Coronary artery (tissue), 2 donors: ENCODE measurements at regions not wholly inside any gene's neighbourhood (a gene's known extent, or its start where the extent isn't known, plus 50 kb on each side); places are given as distances from the start of the nearest gene placed in this dataset.

ENCODE experiments used
- DNase-seq: peaks from one replicate; pipeline ENCODE4 v3.0.0-alpha.2; 2017; ENCODE audit warnings: low spot score
- H3K27ac ChIP-seq, 2 donors: fragments of 200-600 bp; sonication (generic); one replicate each; pipeline ENCODE4 v1.5.1; 2016 to 2019
- H3K4me3 ChIP-seq: fragments of 200-600 bp; sonication (generic); 2 replicates; pipeline ENCODE4 v1.5.1; 2016; ENCODE audit warnings: mild to moderate bottlenecking, moderate library complexity
- TF ChIP-seq, protein P1 (sequence below): fragments of 200-600 bp; sonication (generic); IDR thresholded peaks from one replicate; pipeline ENCODE4 v1.5.1; 2019; ENCODE audit warnings: antibody characterized with exemption

DNA sequence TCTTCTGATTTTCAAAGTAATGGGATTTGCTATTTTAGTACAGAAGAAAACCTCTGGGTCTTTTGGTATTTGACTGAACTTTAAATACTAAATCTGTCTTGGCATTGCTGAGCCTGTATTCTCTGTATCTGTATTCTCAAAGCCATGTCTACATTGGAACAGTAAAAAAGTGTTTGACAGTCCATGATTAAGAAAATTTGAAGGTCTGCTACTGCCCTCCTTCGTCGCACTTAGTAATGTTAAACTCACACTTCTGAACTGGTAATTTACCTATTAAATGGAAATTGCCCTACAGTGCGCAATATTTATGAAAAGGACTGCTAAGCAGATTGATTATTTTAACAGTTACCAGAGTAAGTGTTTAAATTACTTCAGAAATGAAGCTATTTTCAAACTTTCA lies 165.7 kb upstream of the SMC2 start:
- Histone ChIP-seq H3K4me3 (no peak overlapping the region), H3K27ac (no peak overlapping the region)
- TF ChIP-seq, protein P1, sequence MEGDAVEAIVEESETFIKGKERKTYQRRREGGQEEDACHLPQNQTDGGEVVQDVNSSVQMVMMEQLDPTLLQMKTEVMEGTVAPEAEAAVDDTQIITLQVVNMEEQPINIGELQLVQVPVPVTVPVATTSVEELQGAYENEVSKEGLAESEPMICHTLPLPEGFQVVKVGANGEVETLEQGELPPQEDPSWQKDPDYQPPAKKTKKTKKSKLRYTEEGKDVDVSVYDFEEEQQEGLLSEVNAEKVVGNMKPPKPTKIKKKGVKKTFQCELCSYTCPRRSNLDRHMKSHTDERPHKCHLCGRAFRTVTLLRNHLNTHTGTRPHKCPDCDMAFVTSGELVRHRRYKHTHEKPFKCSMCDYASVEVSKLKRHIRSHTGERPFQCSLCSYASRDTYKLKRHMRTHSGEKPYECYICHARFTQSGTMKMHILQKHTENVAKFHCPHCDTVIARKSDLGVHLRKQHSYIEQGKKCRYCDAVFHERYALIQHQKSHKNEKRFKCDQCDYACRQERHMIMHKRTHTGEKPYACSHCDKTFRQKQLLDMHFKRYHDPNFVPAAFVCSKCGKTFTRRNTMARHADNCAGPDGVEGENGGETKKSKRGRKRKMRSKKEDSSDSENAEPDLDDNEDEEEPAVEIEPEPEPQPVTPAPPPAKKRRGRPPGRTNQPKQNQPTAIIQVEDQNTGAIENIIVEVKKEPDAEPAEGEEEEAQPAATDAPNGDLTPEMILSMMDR, result no peak
- no peak for DNase-seq

DNA sequence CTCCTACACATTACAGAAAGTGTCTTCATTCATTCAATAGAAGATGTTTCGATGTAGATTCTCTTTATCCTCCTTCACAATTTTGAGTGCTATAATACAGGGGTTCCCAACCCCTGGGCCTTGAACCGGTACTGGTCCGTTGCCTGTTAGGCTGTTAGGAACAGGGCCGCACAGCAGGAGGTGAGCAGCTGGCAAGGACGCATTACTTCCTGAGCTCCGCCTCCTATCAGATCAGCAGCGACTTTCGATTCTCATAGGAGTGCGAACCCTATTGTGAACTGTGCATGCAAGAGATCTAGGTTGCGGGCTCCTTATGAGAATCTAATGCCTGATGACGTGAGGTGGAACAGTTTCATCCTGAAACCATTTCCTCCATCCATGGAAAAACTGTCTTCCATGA lies 153.0 kb upstream of the SMC2 start:
- H3K27ac ChIP-seq, result no peak overlapping the region
- no peak overlapping the region for H3K4me3 ChIP-seq
- TF ChIP-seq, protein P1, result no peak
- no peak for DNase-seq

- H3K27ac ChIP-seq, result no peak overlapping the region
- no peak for DNase-seq
- H3K4me3 ChIP-seq, result no peak overlapping the region
- TF ChIP-seq, protein P1, result no peak
These were observed 151.9 kb upstream of the SMC2 start for GRCh38 chr9:103942200-103942599.

DNA sequence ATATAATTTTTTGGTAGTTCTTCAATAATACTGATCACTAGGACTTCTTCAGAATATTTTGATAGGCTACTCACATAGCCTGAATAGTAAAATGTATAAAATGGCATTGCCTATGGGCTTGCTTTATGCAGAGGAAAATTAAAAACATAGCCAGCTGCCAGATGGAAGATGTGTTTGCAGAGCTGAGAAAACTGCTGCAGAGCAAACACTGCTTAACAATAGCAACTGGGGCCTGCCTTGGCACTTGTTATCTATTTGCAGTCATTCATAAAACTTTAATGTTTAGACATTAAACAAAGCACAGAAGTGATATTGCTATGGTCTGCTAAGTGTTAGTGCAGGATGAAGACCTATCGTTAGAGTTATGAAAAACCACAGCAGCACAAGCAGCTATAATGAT lies 151.5 kb upstream of the SMC2 start:
- no peak for DNase-seq
- Histone ChIP-seq H3K27ac (no peak overlapping the region), H3K4me3 (no peak overlapping the region)
- TF ChIP-seq, protein P1, result no peak

DNA sequence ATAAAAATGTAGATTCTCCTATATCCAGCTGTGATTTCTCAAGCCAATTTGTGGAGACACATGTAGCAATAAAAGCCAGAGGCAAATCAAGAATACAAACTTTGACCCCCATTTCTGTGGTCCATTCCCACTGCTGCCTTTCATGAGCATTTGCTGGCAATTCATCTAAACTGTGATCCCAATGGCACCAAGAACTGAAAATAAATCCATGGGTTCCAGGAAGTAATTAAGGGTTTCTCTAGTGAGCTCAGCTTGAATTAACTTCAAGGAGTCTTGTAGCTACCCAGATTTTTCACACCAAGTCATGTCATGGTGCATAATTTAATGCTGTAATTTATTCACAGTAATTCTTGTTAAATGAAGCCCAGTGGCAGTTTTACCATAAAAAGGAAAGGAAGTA lies 145.0 kb upstream of the SMC2 start:
- TF ChIP-seq, protein P1, result no peak
- H3K4me3 ChIP-seq, result no peak overlapping the region
- no peak for DNase-seq
- H3K27ac ChIP-seq, result no peak overlapping the region

DNA sequence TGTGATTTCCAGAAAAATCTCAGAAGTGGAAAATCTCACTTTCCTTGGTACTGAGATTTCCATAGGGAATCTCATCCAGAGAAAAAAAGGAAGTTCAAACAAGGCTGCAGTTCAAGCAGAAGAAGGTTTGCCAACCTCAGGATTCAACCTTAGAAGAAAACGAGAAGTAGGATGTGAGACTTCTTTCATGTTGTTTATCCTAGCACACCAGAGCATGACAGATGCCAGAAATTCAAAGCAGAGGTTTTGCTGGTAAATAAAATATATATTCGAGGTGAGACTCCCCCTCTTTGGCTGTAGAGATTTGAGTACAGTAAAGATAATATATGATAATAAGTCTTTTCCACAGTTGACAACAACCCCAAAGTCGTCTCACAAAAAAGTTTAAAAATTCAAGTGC lies 116.9 kb upstream of the SMC2 start:
- TF ChIP-seq, protein P1, result no peak
- H3K27ac ChIP-seq, result no peak overlapping the region
- DNase-seq, result no peak
- H3K4me3 ChIP-seq, result no peak overlapping the region

DNA sequence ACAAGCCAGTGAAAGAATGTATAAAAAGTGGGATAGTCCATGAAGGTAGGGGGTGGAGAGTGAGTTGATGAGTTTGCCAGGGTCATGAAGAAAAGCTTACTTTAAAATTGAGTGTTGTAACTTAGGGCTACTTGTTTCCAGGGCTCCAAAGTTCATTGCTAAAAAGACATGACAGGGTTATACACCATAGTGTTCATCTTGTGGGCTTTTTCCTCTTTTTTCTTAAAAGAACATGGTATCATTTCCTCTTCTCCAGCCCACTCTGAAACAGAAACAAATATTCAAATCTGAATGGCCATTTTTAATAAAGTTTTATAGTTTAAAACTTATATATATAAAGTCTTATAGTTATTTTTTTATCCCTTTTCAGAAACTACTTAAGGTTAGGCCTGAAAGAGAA lies 115.7 kb upstream of the SMC2 start:
- TF ChIP-seq, protein P1, result no peak
- no peak for DNase-seq
- H3K27ac ChIP-seq, result no peak overlapping the region
- H3K4me3 ChIP-seq, result no peak overlapping the region
